ENCODE measurements at regions not wholly inside any gene's neighbourhood (a gene's known extent, or its start where the extent isn't known, plus 50 kb on each side); places are given as distances from the start of the nearest gene placed in this dataset.

DNA sequence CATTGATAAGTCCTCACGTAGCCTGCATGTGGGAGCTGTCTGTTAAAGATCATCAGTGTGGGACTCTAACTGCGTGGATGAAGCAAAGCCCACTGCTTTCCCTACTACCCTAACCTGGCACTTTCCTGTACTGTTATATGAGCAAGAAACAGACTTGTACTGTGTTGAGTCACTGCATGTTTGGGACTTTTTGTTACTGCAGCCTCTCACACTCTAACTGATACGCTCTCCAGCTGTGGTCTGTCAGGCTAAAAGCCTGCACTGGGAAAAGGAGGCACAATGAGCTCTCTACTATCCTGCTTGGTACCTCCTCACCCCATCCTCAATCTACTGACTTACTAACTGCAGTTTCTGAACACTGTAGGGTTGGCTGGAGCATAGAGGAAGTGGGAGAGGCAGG is 93.7 kb upstream of the PLET1 start:
- Histone ChIP-seq H3K4me3 (no peak overlapping the region), H3K27ac (no peak overlapping the region), H3K4me1 (no peaks in the 10 kb centered on the region), H3K27me3 (no peaks in the 10 kb centered on the region), H3K36me3 (no peaks in the 10 kb centered on the region), H3K9me3 (no peaks in the 10 kb centered on the region)
- WGBS, 2 donors (ENCODE audit: low coverage in 1 of 2), result 88 to 100% methylated on average over 1 to 3 of the region's 3 CpGs
- no peak for ATAC-seq
- TF ChIP-seq EP300 (IDR thresholded peaks at IDR 0.05) (no peak), POLR2A (IDR thresholded peaks at IDR 0.05) (no peak), POLR2AphosphoS5 (IDR thresholded peaks at IDR 0.05) (no peak)
- TF ChIP-seq, protein P1, sequence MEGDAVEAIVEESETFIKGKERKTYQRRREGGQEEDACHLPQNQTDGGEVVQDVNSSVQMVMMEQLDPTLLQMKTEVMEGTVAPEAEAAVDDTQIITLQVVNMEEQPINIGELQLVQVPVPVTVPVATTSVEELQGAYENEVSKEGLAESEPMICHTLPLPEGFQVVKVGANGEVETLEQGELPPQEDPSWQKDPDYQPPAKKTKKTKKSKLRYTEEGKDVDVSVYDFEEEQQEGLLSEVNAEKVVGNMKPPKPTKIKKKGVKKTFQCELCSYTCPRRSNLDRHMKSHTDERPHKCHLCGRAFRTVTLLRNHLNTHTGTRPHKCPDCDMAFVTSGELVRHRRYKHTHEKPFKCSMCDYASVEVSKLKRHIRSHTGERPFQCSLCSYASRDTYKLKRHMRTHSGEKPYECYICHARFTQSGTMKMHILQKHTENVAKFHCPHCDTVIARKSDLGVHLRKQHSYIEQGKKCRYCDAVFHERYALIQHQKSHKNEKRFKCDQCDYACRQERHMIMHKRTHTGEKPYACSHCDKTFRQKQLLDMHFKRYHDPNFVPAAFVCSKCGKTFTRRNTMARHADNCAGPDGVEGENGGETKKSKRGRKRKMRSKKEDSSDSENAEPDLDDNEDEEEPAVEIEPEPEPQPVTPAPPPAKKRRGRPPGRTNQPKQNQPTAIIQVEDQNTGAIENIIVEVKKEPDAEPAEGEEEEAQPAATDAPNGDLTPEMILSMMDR (IDR thresholded peaks at IDR 0.05), result no peak

- Histone ChIP-seq H3K36me3 (no peaks in the 10 kb centered on the region), H3K9me3 (no peaks in the 10 kb centered on the region), H3K27me3 (no peaks in the 10 kb centered on the region), H3K4me3 (no peak overlapping the region), H3K27ac (no peak overlapping the region), H3K4me1 (no peaks in the 10 kb centered on the region)
- TF ChIP-seq POLR2AphosphoS5 (IDR thresholded peaks at IDR 0.05), result no peak
- TF ChIP-seq, protein P1 (IDR thresholded peaks at IDR 0.05), result no peak
- WGBS, 2 donors (ENCODE audit: low coverage in 1 of 2), result no CpG with 5 or more reads among the region's 4 CpGs
- ATAC-seq, result peak; percentile 19
Observed at GRCh38 chr11:112355726-112356125, 95.1 kb upstream of the PLET1 start.

DNA sequence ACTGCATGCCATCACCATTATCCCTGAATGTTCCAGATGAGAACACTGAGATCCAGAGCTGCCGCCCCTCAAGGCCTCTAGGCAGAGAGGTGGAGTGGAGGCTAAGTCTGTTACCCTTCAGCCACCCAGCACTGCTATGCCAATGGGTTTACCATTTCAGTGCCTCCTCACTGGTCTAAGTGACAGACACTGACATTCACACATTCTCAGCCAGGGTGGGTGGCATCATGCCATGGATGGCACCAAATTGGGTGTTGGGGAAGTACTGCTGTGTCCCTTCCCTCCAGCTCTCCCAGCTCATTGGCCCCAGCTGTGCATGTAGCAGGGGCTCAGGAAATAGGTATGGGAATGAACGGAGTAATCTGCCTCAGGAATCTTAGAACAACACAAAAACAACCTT is 96.8 kb upstream of the PLET1 start:
- Histone ChIP-seq H3K9me3 (no peaks in the 10 kb centered on the region), H3K27me3 (no peaks in the 10 kb centered on the region), H3K4me1 (no peaks in the 10 kb centered on the region), H3K27ac (no peak overlapping the region), H3K36me3 (no peaks in the 10 kb centered on the region), H3K4me3 (no peak overlapping the region)
- TF ChIP-seq POLR2AphosphoS5 (IDR thresholded peaks at IDR 0.05) (no peak), EP300 (IDR thresholded peaks at IDR 0.05) (no peak), POLR2A (IDR thresholded peaks at IDR 0.05) (no peak)
- TF ChIP-seq, protein P1 (IDR thresholded peaks at IDR 0.05), result no peak
- no peak for ATAC-seq
- 100% methylated on average over 1 of the region's 2 CpGs; no CpG with 5 or more reads in 1 of the 2 donors for WGBS, 2 donors (ENCODE audit: low coverage in 1 of 2)

GRCh38 chr11:112361396-112361795 is 100.7 kb upstream of the PLET1 start:
- no peak for TF ChIP-seq POLR2A (IDR thresholded peaks at IDR 0.05)
- TF ChIP-seq EP300 (IDR thresholded peaks at IDR 0.05), result no peak
- no peak for TF ChIP-seq POLR2AphosphoS5 (IDR thresholded peaks at IDR 0.05)
- TF ChIP-seq, protein P1 (IDR thresholded peaks at IDR 0.05), result no peak
- no peaks in the 10 kb centered on the region for H3K9me3 ChIP-seq
- 68 to 100% methylated on average over 1 to 3 of the region's 3 CpGs for WGBS, 2 donors (ENCODE audit: low coverage in 1 of 2)
- H3K36me3 ChIP-seq, result no peaks in the 10 kb centered on the region
- no peak for ATAC-seq
- H3K4me3 ChIP-seq, result no peak overlapping the region
- peaks cover 0 to 20% (median 3%) of the 10 kb centered on the region in 3 donors for H3K4me1 ChIP-seq
- H3K27me3 ChIP-seq, result no peaks in the 10 kb centered on the region
- H3K27ac ChIP-seq, result no peak overlapping the region

GRCh38 chr11:112363527-112363926 is 102.9 kb upstream of the PLET1 start:
- TF ChIP-seq POLR2A (IDR thresholded peaks at IDR 0.05) (no peak), POLR2AphosphoS5 (IDR thresholded peaks at IDR 0.05) (no peak), EP300 (IDR thresholded peaks at IDR 0.05) (no peak)
- TF ChIP-seq, protein P1 (IDR thresholded peaks at IDR 0.05), result no peak
- Histone ChIP-seq H3K36me3 (no peaks in the 10 kb centered on the region), H3K4me3 (no peak overlapping the region), H3K27me3 (no peaks in the 10 kb centered on the region), H3K27ac (no peak overlapping the region), H3K4me1 (peaks cover 0 to 20% (median 3%) of the 10 kb centered on the region in 3 donors), H3K9me3 (no peaks in the 10 kb centered on the region)
- WGBS, 2 donors (ENCODE audit: low coverage in 1 of 2), result 100% methylated on average over 2 of the region's 2 CpGs; no CpG with 5 or more reads in 1 of the 2 donors
- no peak for ATAC-seq
